HG03439 (cell line): ENCODE measurements at regions not wholly inside any gene's neighbourhood (a gene's known extent, or its start where the extent isn't known, plus 50 kb on each side); places are given as distances from the start of the nearest gene placed in this dataset.
A peak's percentile ranks its signal among the peaks of the same experiment; 100 is the strongest.

ENCODE experiments used
- ATAC-seq: cut with Tn5 transposase; IDR thresholded peaks from one replicate; pipeline ENCODE4 v1.9.1; 2021; ENCODE audit warnings: mild to moderate bottlenecking, moderate library complexity; ENCODE audit not compliant: unreplicated experiment

- ATAC-seq, result no peak
Observed at GRCh38 chr6:95777338-95777737, 200.0 kb downstream of the MANEA start.

- no peak for ATAC-seq
Observed at GRCh38 chr6:95780037-95780436, 202.7 kb downstream of the MANEA start.

GRCh38 chr6:95784019-95784418 is 206.7 kb downstream of the MANEA start:
- no peak for ATAC-seq

- ATAC-seq, result peak; percentile 81
Observed at GRCh38 chr6:95784869-95785268, 207.5 kb downstream of the MANEA start.

GRCh38 chr6:95785785-95786184 is 208.4 kb downstream of the MANEA start:
- no peak for ATAC-seq

GRCh38 chr6:95786802-95787201 is 209.5 kb downstream of the MANEA start:
- ATAC-seq, result no peak

GRCh38 chr6:95790787-95791186 is 213.5 kb downstream of the MANEA start:
- no peak for ATAC-seq

GRCh38 chr6:95794749-95795148 is 217.4 kb downstream of the MANEA start:
- no peak for ATAC-seq

- ATAC-seq, result no peak
Observed at GRCh38 chr6:95795927-95796326, 218.6 kb downstream of the MANEA start.

- ATAC-seq, result no peak
Observed at GRCh38 chr6:95797054-95797453, 218.7 kb upstream of the FUT9 start.

- ATAC-seq, result no peak
Observed at GRCh38 chr6:95802978-95803377, 212.8 kb upstream of the FUT9 start.

- no peak for ATAC-seq
Observed at GRCh38 chr6:95803889-95804288, 211.9 kb upstream of the FUT9 start.

GRCh38 chr6:95804847-95805541 is 210.8 kb upstream of the FUT9 start:
- peak; percentile 85 for ATAC-seq

- ATAC-seq, result peak; percentile 40
Observed at GRCh38 chr6:95805699-95806098, 210.1 kb upstream of the FUT9 start.

- no peak for ATAC-seq
Observed at GRCh38 chr6:95815389-95816056, 200.3 kb upstream of the FUT9 start.

- ATAC-seq, result no peak
Observed at GRCh38 chr6:95819461-95819860, 196.3 kb upstream of the FUT9 start.

- ATAC-seq, result no peak
Observed at GRCh38 chr6:95819939-95820338, 195.8 kb upstream of the FUT9 start.

- no peak for ATAC-seq
Observed at GRCh38 chr6:95830859-95831557, 184.8 kb upstream of the FUT9 start.

GRCh38 chr6:95837890-95838289 is 177.9 kb upstream of the FUT9 start:
- no peak for ATAC-seq

GRCh38 chr6:95841560-95841959 is 174.2 kb upstream of the FUT9 start:
- ATAC-seq, result no peak

- ATAC-seq, result no peak
Observed at GRCh38 chr6:95846652-95847051, 169.1 kb upstream of the FUT9 start.

- no peak for ATAC-seq
Observed at GRCh38 chr6:95847061-95847460, 168.7 kb upstream of the FUT9 start.
